IMR-90 (cell line): ENCODE measurements at regions not wholly inside any gene's neighbourhood (a gene's known extent, or its start where the extent isn't known, plus 50 kb on each side); places are given as distances from the start of the nearest gene placed in this dataset.

Source experiments
- ATAC-seq: fragments of 200-7000 bp; cut with Tn5 transposase; 2 replicates; pipeline ENCODE4 v1.9.1; 2020; ENCODE audit warnings: low read depth, mild to moderate bottlenecking, moderate library complexity
- BruUV-seq: library from RNA; stranded (reverse); fragments of 400-500 nt; replicated peaks from 2 replicates; lab custom pipeline; 2021; lab: Mats Ljungman, UMichigan
- CTCF ChIA-PET: fragments of 300-600 bp; formaldehyde crosslinking; extraction: SDS; loops from one replicate; lab custom pipeline; 2021; ENCODE audit warnings: antibody characterized with exemption; lab: Yijun Ruan, JAX
- POLR2A ChIA-PET: fragments of 300-600 bp; sonication (Branson Sonifier 250); formaldehyde crosslinking; loops from one replicate; lab custom pipeline; 2022; ENCODE audit warnings: antibody characterized with exemption; ENCODE audit not compliant: unreplicated experiment; lab: Charles Lee
- DNase-seq: peaks from one replicate; pipeline ENCODE4 v3.0.0; 2013
- H2AFZ ChIP-seq: replicated peaks from 2 replicates; pipeline ENCODE3; 2013; ENCODE audit warnings: low read length, mild to moderate bottlenecking; ENCODE audit not compliant: poor library complexity
- H2AK5ac ChIP-seq: 2 replicates; pipeline ENCODE4 v1.6.1; 2013; ENCODE audit warnings: low read depth, low read length, inconsistent platforms
- H2AK9ac ChIP-seq: replicated peaks from 2 replicates; pipeline ENCODE3; 2013; ENCODE audit warnings: mild to moderate bottlenecking, low read depth, low read length, moderate library complexity; ENCODE audit not compliant: poor library complexity
- H2BK120ac ChIP-seq: 2 replicates; pipeline ENCODE4 v1.6.1; 2013; ENCODE audit warnings: low read depth, low read length, inconsistent platforms
- H2BK15ac ChIP-seq: 3 replicates; pipeline ENCODE4 v1.6.1; 2013; ENCODE audit warnings: low read depth, low read length, inconsistent platforms
- H2BK20ac ChIP-seq: 2 replicates; pipeline ENCODE4 v1.6.1; 2013; ENCODE audit warnings: low read depth, mild to moderate bottlenecking, inconsistent platforms, low read length, moderate library complexity
- H2BK5ac ChIP-seq: 2 replicates; pipeline ENCODE4 v1.6.1; 2013; ENCODE audit warnings: mild to moderate bottlenecking, low read depth, low read length, inconsistent platforms; ENCODE audit not compliant: poor library complexity, severe bottlenecking
- H3K14ac ChIP-seq: replicated peaks from 2 replicates; pipeline ENCODE4 v1.6.1; 2013; ENCODE audit warnings: low read depth, low read length, inconsistent platforms
- H3K18ac ChIP-seq: 2 replicates; pipeline ENCODE4 v1.6.1; 2013; ENCODE audit warnings: low read depth, low read length, control low read depth
- H3K23ac ChIP-seq: 2 replicates; pipeline ENCODE4 v1.6.1; 2013; ENCODE audit warnings: low read depth, low read length, inconsistent platforms
- H3K27ac ChIP-seq: 2 replicates; pipeline ENCODE4 v1.5.1; 2013; ENCODE audit warnings: mild to moderate bottlenecking, control low read depth, low read length; ENCODE audit not compliant: insufficient read depth
- H3K27me3 ChIP-seq: 2 replicates; pipeline ENCODE4 v1.6.1; 2013; ENCODE audit warnings: low read length; ENCODE audit not compliant: control insufficient read depth, insufficient read depth
- H3K36me3 ChIP-seq: 2 replicates; pipeline ENCODE4 v1.6.1; 2013; ENCODE audit warnings: low read length, mixed read lengths; ENCODE audit not compliant: control insufficient read depth, insufficient read depth
- H3K4ac ChIP-seq: 2 replicates; pipeline ENCODE4 v1.6.1; 2013; ENCODE audit warnings: low read depth, low read length, inconsistent platforms
- H3K4me1 ChIP-seq: 2 replicates; pipeline ENCODE4 v1.6.1; 2013; ENCODE audit warnings: low read length, mixed read lengths; ENCODE audit not compliant: control insufficient read depth, insufficient read depth
- H3K4me2 ChIP-seq: 2 replicates; pipeline ENCODE4 v1.6.1; 2013; ENCODE audit warnings: low read depth, mild to moderate bottlenecking, control low read depth, low read length, moderate library complexity
- H3K4me3 ChIP-seq: 2 replicates; pipeline ENCODE4 v1.5.1; 2013; ENCODE audit warnings: low read depth, mild to moderate bottlenecking, control low read depth, low read length, moderate library complexity; ENCODE audit not compliant: insufficient read depth
- H3K56ac ChIP-seq: 2 replicates; pipeline ENCODE4 v1.6.1; 2013; ENCODE audit warnings: low read length, inconsistent platforms; ENCODE audit not compliant: insufficient read depth; ENCODE audit errors: extremely low read depth
- H3K79me1 ChIP-seq, 2 experiments: 2 replicates each; pipeline ENCODE4 v1.6.1; 2013; ENCODE audit warnings: low read length in 2 of 2, inconsistent platforms in 1 of 2, low read depth in 1 of 2
- H3K9ac ChIP-seq: 2 replicates; pipeline ENCODE4 v1.6.1; 2013; ENCODE audit warnings: low read depth, low read length, control low read depth
- H3K9me1 ChIP-seq: 2 replicates; pipeline ENCODE4 v1.6.1; 2013; ENCODE audit warnings: low read length, inconsistent platforms; ENCODE audit not compliant: insufficient read depth
- H3K9me3 ChIP-seq: 2 replicates; pipeline ENCODE4 v1.6.1; 2013; ENCODE audit warnings: low read length; ENCODE audit not compliant: control insufficient read depth, insufficient read depth
- H4K20me1 ChIP-seq: 2 replicates; pipeline ENCODE4 v1.6.1; 2013; ENCODE audit warnings: low read length, inconsistent platforms; ENCODE audit not compliant: insufficient read depth
- H4K5ac ChIP-seq: 2 replicates; pipeline ENCODE4 v1.6.1; 2013; ENCODE audit warnings: mild to moderate bottlenecking, low read depth, low read length, control low read depth
- H4K8ac ChIP-seq, 2 experiments: 2 replicates each; pipeline ENCODE4 v1.6.1; 2013; ENCODE audit warnings: low read depth in 2 of 2, low read length in 2 of 2, control low read depth in 1 of 2, inconsistent platforms in 1 of 2
- H4K91ac ChIP-seq: 2 replicates; pipeline ENCODE4 v1.6.1; 2013; ENCODE audit warnings: low read depth, low read length, inconsistent platforms; ENCODE audit not compliant: insufficient read depth
- BHLHE40 ChIP-seq: fragments of 150-350 bp; IDR thresholded peaks from 2 replicates; pipeline ENCODE4 v1.6.1; 2016; ENCODE audit warnings: mild to moderate bottlenecking, low read depth, low read length
- CEBPB ChIP-seq: IDR thresholded peaks from 2 replicates; pipeline ENCODE4 v1.6.1; 2012; ENCODE audit warnings: low read depth, low read length, improper control_type of control experiment
- CHD1 ChIP-seq: IDR thresholded peaks from 2 replicates; pipeline ENCODE4 v1.6.1; 2012; ENCODE audit warnings: low read depth, low read length, improper control_type of control experiment
- CTCF ChIP-seq: conservative IDR thresholded peaks from 2 replicates; pipeline ENCODE4 v1.5.1; 2012; ENCODE audit warnings: mild to moderate bottlenecking, low read depth, low read length, improper control_type of control experiment
- ELK1 ChIP-seq: fragments of 150-350 bp; IDR thresholded peaks from 2 replicates; pipeline ENCODE4 v1.6.1; 2016; ENCODE audit warnings: low read depth, mild to moderate bottlenecking, low read length, moderate library complexity, borderline replicate concordance
- FOS ChIP-seq: fragments of 150-350 bp; IDR thresholded peaks from 2 replicates; pipeline ENCODE4 v1.6.1; 2016; ENCODE audit warnings: low read depth, low read length
- MAFK ChIP-seq: IDR thresholded peaks from 2 replicates; pipeline ENCODE4 v1.6.1; 2012; ENCODE audit warnings: low read depth, low read length, improper control_type of control experiment
- MAZ ChIP-seq: IDR thresholded peaks from 2 replicates; pipeline ENCODE4 v1.6.1; 2012; ENCODE audit warnings: low read depth, mild to moderate bottlenecking, low read length, improper control_type of control experiment, moderate library complexity, borderline replicate concordance
- MXI1 ChIP-seq: IDR thresholded peaks from 2 replicates; pipeline ENCODE4 v1.6.1; 2012; ENCODE audit warnings: low read depth, mild to moderate bottlenecking, low read length, moderate library complexity, borderline replicate concordance
- NFE2L2 ChIP-seq: fragments of 150-350 bp; IDR thresholded peaks from 2 replicates; pipeline ENCODE4 v1.6.1; 2016; ENCODE audit warnings: low read depth, mild to moderate bottlenecking, low read length
- POLR2A ChIP-seq: IDR thresholded peaks from 2 replicates; pipeline ENCODE4 v1.6.1; 2012; ENCODE audit warnings: mild to moderate bottlenecking, low read depth, low read length
- RAD21 ChIP-seq: IDR thresholded peaks from 2 replicates; pipeline ENCODE4 v1.6.1; 2012; ENCODE audit warnings: low read length, improper control_type of control experiment
- RCOR1 ChIP-seq: IDR thresholded peaks from 2 replicates; pipeline ENCODE4 v1.6.1; 2012; ENCODE audit warnings: mild to moderate bottlenecking, low read length, improper control_type of control experiment; ENCODE audit not compliant: insufficient replicate concordance
- RFX5 ChIP-seq: IDR thresholded peaks from 2 replicates; pipeline ENCODE4 v1.8.0; 2012; ENCODE audit warnings: low read depth, mild to moderate bottlenecking, low read length, moderate library complexity
- SMC3 ChIP-seq: fragments of 150-350 bp; IDR thresholded peaks from 2 replicates; pipeline ENCODE4 v1.6.1; 2016; ENCODE audit warnings: low read depth, mild to moderate bottlenecking, antibody characterized with exemption, low read length, moderate library complexity
- WGBS, 2 experiments: methylation state at CpG; one replicate each; pipeline versions ENCODE4 v1.1.5 to v1.1.7; 2013; ENCODE audit warnings: missing lambda C conversion rate in 2 of 2; ENCODE audit not compliant: insufficient read length in 1 of 2; ENCODE audit errors: extremely low coverage in 2 of 2; 5-methylcytosine and 5-hydroxymethylcytosine counted together
- dilution Hi-C: fragments of 300-500 bp; cut with HindIII; formaldehyde crosslinking; loops from one replicate; pipeline ENCODE4 v1.14.3; 2018; ENCODE audit warnings: low sequenced_read_pairs; ENCODE audit not compliant: unreplicated experiment
- in situ Hi-C: fragments of 300-500 bp; cut with MboI; formaldehyde crosslinking; loops from 3 replicates; pipeline ENCODE4 v1.14.3; 2019; ENCODE audit warnings: low sequenced_read_pairs, inconsistent platforms, mixed read lengths
- intact Hi-C: fragments of 100-400 bp; cut with micrococcal nuclease; formaldehyde crosslinking; loops from 2 replicates; pipeline ENCODE4 v1.10.0; 2022
- TF ChIP-seq, protein P1 (sequence below): fragments of 150-350 bp; IDR thresholded peaks from 2 replicates; pipeline ENCODE4 v1.6.1; 2017; ENCODE audit warnings: mild to moderate bottlenecking, antibody characterized with exemption, low read length, low read depth

DNA sequence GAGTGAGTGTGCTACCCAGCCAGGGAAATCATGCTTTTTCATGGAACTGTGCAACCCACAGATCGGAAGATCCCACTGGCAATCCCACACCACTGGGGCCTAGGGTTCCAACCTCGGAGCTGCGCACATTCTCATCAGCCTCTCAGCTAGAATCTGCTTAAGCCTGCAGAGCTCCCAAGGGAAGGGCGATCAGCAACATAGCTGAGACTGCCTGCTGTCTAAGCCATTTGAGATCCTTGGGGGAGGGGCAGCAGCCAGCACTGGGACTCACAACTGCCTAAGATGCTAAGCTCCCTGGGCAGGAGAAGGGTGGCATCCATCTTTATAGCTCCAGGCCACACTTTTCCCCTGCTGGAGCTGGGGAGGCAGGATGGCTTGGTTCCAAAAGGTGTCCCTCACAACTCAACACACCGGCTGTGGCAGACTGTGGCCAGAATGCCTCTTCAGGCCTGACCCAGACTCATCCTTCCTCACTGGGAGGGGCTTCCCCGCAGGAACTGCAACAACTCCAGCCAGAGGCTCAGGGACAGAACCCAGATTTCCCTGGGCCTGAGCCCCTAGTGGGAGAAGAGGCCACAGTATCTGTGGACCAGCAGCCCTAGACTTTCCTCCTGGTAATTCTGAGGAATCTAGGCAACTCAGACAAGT lies 1133.3 kb upstream of the PIK3C3 start:
- dilution Hi-C loops (no loop called here), in situ Hi-C loops (no loop called here), intact Hi-C loops (no loop called here)
- no peaks in the 10 kb centered on the region for H4K20me1 ChIP-seq
- no peak overlapping the region for H3K14ac ChIP-seq
- no peak overlapping the region for H2BK15ac ChIP-seq
- H3K79me1 ChIP-seq, result no peaks in the 10 kb centered on the region
- no peak overlapping the region for H3K56ac ChIP-seq
- ChIA-PET POLR2A (no interaction called here), CTCF (no interaction called here)
- no TSS peak for BruUV-seq
- ATAC-seq (no peak), DNase-seq (no peak)
- no peaks in the 10 kb centered on the region for H3K27me3 ChIP-seq
- H4K8ac ChIP-seq, result no peak overlapping the region
- no peak overlapping the region for H4K5ac ChIP-seq
- no peak overlapping the region for H2BK20ac ChIP-seq
- no peak overlapping the region for H3K4me2 ChIP-seq
- no peak overlapping the region for H3K27ac ChIP-seq
- no peaks in the 10 kb centered on the region for H3K4me1 ChIP-seq
- H3K4ac ChIP-seq, result no peak overlapping the region
- no peak overlapping the region for H2BK120ac ChIP-seq
- H4K91ac ChIP-seq, result no peak overlapping the region
- TF ChIP-seq ELK1 (no peak), RCOR1 (no peak), RFX5 (no peak), CHD1 (no peak), BHLHE40 (no peak), CEBPB (no peak), CTCF (no peak), POLR2A (no peak), SMC3 (no peak), MAFK (no peak), RAD21 (no peak), MAZ (no peak), NFE2L2 (no peak), MXI1 (no peak), FOS (no peak)
- TF ChIP-seq, protein P1, sequence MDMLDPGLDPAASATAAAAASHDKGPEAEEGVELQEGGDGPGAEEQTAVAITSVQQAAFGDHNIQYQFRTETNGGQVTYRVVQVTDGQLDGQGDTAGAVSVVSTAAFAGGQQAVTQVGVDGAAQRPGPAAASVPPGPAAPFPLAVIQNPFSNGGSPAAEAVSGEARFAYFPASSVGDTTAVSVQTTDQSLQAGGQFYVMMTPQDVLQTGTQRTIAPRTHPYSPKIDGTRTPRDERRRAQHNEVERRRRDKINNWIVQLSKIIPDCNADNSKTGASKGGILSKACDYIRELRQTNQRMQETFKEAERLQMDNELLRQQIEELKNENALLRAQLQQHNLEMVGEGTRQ, result no peak
- H3K36me3 ChIP-seq, result no peaks in the 10 kb centered on the region
- no peak overlapping the region for H2AFZ ChIP-seq
- H3K9me3 ChIP-seq, result no peaks in the 10 kb centered on the region
- H3K23ac ChIP-seq, result no peak overlapping the region
- H3K9ac ChIP-seq, result no peak overlapping the region
- H2BK5ac ChIP-seq, result no peak overlapping the region
- no peak overlapping the region for H3K4me3 ChIP-seq
- no peaks in the 10 kb centered on the region; the same call in 1 of the 2 replicates for H3K9me1 ChIP-seq
- no peak overlapping the region for H2AK5ac ChIP-seq
- WGBS, 2 experiments, result 92% methylated on average over 2 of the region's 6 CpGs; no CpG with 5 or more reads in 1 of the 2 experiments
- no peak overlapping the region for H3K18ac ChIP-seq
- H2AK9ac ChIP-seq, result no peak overlapping the region
